BLaER1 treated with 17β-estradiol and CSF1 and Interleukin-3, amounts not matched to agents 10 nM and 100 nM (cell line): ENCODE measurements at regions not wholly inside any gene's neighbourhood (a gene's known extent, or its start where the extent isn't known, plus 50 kb on each side); places are given as distances from the start of the nearest gene placed in this dataset.

Experiments used
- H3K27ac ChIP-seq, 11 experiments: shearing (Covaris generic); formaldehyde crosslinking; 2 replicates each; pipeline ENCODE4 v1.8.1; 2022
- H3K27me3 ChIP-seq, 11 experiments: shearing (Covaris generic); formaldehyde crosslinking; 2 replicates each; pipeline ENCODE4 v1.8.1; 2022
- H3K36me3 ChIP-seq, 11 experiments: shearing (Covaris generic); formaldehyde crosslinking; 2 replicates each; pipeline ENCODE4 v1.8.1; 2022
- H3K4me1 ChIP-seq, 10 experiments: shearing (Covaris generic); formaldehyde crosslinking; 2 replicates each; pipeline ENCODE4 v1.8.1; 2022
- H3K4me2 ChIP-seq, 11 experiments: shearing (Covaris generic); formaldehyde crosslinking; 2 replicates each; pipeline ENCODE4 v1.8.1; 2022
- H3K4me3 ChIP-seq, 10 experiments: shearing (Covaris generic); formaldehyde crosslinking; 2 replicates each; pipeline ENCODE4 v1.8.1; 2022
- H3K9ac ChIP-seq, 11 experiments: shearing (Covaris generic); formaldehyde crosslinking; 2 replicates each; pipeline ENCODE4 v1.8.1; 2022
- H3K9me3 ChIP-seq, 11 experiments: shearing (Covaris generic); formaldehyde crosslinking; replicated peaks in 1 of 11; 2 replicates each; pipeline ENCODE4 v1.8.1; 2022
- H4K20me1 ChIP-seq, 11 experiments: shearing (Covaris generic); formaldehyde crosslinking; 2 replicates each; pipeline ENCODE4 v1.8.1; 2022
- Cebpa-rat ChIP-seq, 11 experiments: shearing (Covaris generic); IDR thresholded peaks; 2 replicates each; pipeline ENCODE4 v1.8.1; 2022

DNA sequence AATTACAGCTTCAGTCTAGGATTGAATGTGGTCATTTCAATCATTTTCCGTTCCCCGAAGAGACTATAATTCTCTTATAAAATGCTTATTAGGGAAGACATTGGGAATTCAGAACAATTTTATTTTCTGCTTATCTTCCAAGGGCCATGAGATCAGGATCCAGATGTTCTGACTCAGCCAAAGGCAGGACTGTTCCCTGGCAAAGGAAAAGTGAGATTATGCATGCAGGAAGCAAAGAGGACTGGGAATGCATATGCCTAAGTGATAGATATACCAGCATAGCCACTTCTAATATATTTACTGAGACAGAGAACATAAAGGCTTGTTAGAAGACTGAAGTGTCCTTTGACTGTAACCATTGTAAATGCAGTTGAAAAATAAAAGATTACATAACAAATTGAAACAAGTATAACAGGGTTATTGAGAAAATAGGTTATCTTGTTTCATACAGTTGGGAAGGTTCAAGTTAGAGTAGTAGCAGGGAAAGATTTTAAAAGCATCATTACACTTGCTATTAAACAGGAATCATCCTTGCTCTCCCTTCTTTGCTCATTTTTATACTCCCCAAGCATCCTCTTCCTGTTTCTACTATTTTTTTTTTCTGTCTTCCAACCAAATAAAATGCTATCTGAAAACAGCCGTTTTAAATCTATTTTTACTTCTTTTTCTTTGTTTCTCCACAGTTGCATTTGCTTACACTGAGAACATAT lies 439.6 kb upstream of the ADAMTS5 start:
- Histone ChIP-seq H3K9me3 (no peaks in the 10 kb centered on the region), H3K36me3 (no peaks in the 10 kb centered on the region), H3K27me3 (no peaks in the 10 kb centered on the region), H3K9ac (no peak overlapping the region), H3K4me1 (0 out of 20 replicates have a peak, but pooled peaks cover 0 to 4% (median 0%) of the 10 kb centered on the region in 10 experiments), H3K4me3 (no peak overlapping the region), H3K4me2 (no peak overlapping the region), H3K27ac (no peak overlapping the region), H4K20me1 (no peaks in the 10 kb centered on the region)
- no peak for TF ChIP-seq Cebpa-rat (IDR thresholded peaks at IDR 0.05)

GRCh38 chr21:27403011-27403410 lies 436.1 kb upstream of the ADAMTS5 start:
- no peak overlapping the region for H3K9ac ChIP-seq
- no peak overlapping the region for H3K4me2 ChIP-seq
- H4K20me1 ChIP-seq = no peaks in the 10 kb centered on the region
- H3K27ac ChIP-seq = no peak overlapping the region
- H3K9me3 ChIP-seq = no peaks in the 10 kb centered on the region
- no peak for TF ChIP-seq Cebpa-rat (IDR thresholded peaks at IDR 0.05)
- no peak overlapping the region for H3K4me3 ChIP-seq
- no peaks in the 10 kb centered on the region for H3K27me3 ChIP-seq
- no peaks in the 10 kb centered on the region for H3K36me3 ChIP-seq
- 0 out of 20 replicates have a peak, but pooled peaks cover 0 to 4% (median 0%) of the 10 kb centered on the region in 10 experiments for H3K4me1 ChIP-seq

DNA sequence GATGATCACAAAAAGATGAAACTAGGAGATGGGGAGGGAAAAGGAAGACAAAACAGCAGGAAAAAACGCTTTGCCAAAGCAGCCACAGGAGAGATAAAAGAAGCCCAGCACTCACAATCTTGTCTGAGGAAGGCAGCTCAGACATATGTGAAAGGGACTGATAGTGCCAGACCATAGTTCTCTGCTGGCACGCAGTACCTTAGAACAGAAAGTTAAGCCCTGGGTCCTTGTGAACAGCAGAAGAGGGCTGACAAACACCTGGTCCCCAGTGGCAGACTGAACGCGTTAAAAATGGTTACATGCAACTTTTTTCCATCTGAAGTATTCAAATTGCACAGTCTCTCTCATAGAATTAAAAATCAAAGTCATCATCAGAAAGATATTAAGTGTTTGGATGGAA lies 433.2 kb upstream of the ADAMTS5 start:
- no peaks in the 10 kb centered on the region for H3K27me3 ChIP-seq
- no peaks in the 10 kb centered on the region for H3K36me3 ChIP-seq
- H4K20me1 ChIP-seq = no peaks in the 10 kb centered on the region
- no peak overlapping the region for H3K4me2 ChIP-seq
- H3K9me3 ChIP-seq = no peaks in the 10 kb centered on the region
- H3K9ac ChIP-seq = no peak overlapping the region
- H3K4me3 ChIP-seq = no peak overlapping the region
- H3K27ac ChIP-seq = no peak overlapping the region
- TF ChIP-seq Cebpa-rat (IDR thresholded peaks at IDR 0.05) = no peak
- H3K4me1 ChIP-seq = no peaks in the 10 kb centered on the region

- no peak overlapping the region for H3K4me3 ChIP-seq
- H3K4me1 ChIP-seq = no peaks in the 10 kb centered on the region
- no peaks in the 10 kb centered on the region for H3K27me3 ChIP-seq
- H4K20me1 ChIP-seq = no peaks in the 10 kb centered on the region
- no peak for TF ChIP-seq Cebpa-rat (IDR thresholded peaks at IDR 0.05)
- H3K4me2 ChIP-seq = no peak overlapping the region
- H3K27ac ChIP-seq = no peak overlapping the region
- no peaks in the 10 kb centered on the region for H3K9me3 ChIP-seq
- H3K36me3 ChIP-seq = no peaks in the 10 kb centered on the region
- no peak overlapping the region for H3K9ac ChIP-seq
These were observed 430.7 kb upstream of the ADAMTS5 start for GRCh38 chr21:27397578-27397977.

GRCh38 chr21:27393726-27394125 lies 426.8 kb upstream of the ADAMTS5 start:
- Histone ChIP-seq H3K9me3 (no peaks in the 10 kb centered on the region), H3K27me3 (no peaks in the 10 kb centered on the region), H3K9ac (no peak overlapping the region), H3K4me2 (no peak overlapping the region), H3K4me3 (no peak overlapping the region), H3K27ac (no peak overlapping the region), H3K36me3 (no peaks in the 10 kb centered on the region), H3K4me1 (no peaks in the 10 kb centered on the region), H4K20me1 (no peaks in the 10 kb centered on the region)
- TF ChIP-seq Cebpa-rat (IDR thresholded peaks at IDR 0.05) = no peak

- Histone ChIP-seq H3K27ac (no peak overlapping the region), H3K4me1 (no peaks in the 10 kb centered on the region), H3K4me3 (no peak overlapping the region), H3K4me2 (no peak overlapping the region), H3K27me3 (no peaks in the 10 kb centered on the region), H3K36me3 (no peaks in the 10 kb centered on the region), H3K9ac (no peak overlapping the region), H3K9me3 (no peaks in the 10 kb centered on the region), H4K20me1 (no peaks in the 10 kb centered on the region)
- no peak for TF ChIP-seq Cebpa-rat (IDR thresholded peaks at IDR 0.05)
These were observed 425.1 kb upstream of the ADAMTS5 start for GRCh38 chr21:27391990-27392389.

GRCh38 chr21:27390384-27390783 lies 423.5 kb upstream of the ADAMTS5 start:
- H3K36me3 ChIP-seq = no peaks in the 10 kb centered on the region
- no peak overlapping the region for H3K9ac ChIP-seq
- H3K4me2 ChIP-seq = no peak overlapping the region
- H3K4me1 ChIP-seq = no peaks in the 10 kb centered on the region
- no peak overlapping the region for H3K4me3 ChIP-seq
- no peaks in the 10 kb centered on the region for H4K20me1 ChIP-seq
- no peak overlapping the region for H3K27ac ChIP-seq
- H3K27me3 ChIP-seq = no peaks in the 10 kb centered on the region
- H3K9me3 ChIP-seq = no peaks in the 10 kb centered on the region
- TF ChIP-seq Cebpa-rat (IDR thresholded peaks at IDR 0.05) = no peak

DNA sequence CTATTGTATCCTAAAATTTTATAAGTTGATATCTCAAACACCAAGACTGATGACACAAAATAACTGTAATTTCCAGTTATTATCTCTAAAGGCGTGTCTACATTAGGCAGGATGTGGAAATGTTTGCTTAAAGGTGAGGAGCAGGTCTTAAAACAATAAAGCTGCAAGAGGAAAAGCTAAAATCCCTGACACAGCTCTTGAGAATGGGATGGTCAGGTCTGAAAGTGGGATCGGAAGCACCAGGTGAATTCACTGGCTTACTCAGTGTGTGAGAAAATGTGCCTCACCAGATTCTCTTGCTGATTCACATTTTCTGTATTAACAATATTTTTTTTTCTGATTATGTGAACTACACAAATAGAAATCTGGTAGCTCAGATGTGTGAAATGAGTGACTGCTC lies 421.9 kb upstream of the ADAMTS5 start:
- no peak overlapping the region for H3K9ac ChIP-seq
- H3K4me3 ChIP-seq = no peak overlapping the region
- no peaks in the 10 kb centered on the region for H3K4me1 ChIP-seq
- TF ChIP-seq Cebpa-rat (IDR thresholded peaks at IDR 0.05) = no peak
- H3K36me3 ChIP-seq = no peaks in the 10 kb centered on the region
- no peak overlapping the region for H3K4me2 ChIP-seq
- H3K9me3 ChIP-seq = no peaks in the 10 kb centered on the region
- H3K27ac ChIP-seq = no peak overlapping the region
- H4K20me1 ChIP-seq = no peaks in the 10 kb centered on the region
- H3K27me3 ChIP-seq = no peaks in the 10 kb centered on the region

GRCh38 chr21:27382404-27382803 lies 415.5 kb upstream of the ADAMTS5 start:
- no peaks in the 10 kb centered on the region for H4K20me1 ChIP-seq
- TF ChIP-seq Cebpa-rat (IDR thresholded peaks at IDR 0.05) = no peak
- H3K4me1 ChIP-seq = no peaks in the 10 kb centered on the region
- H3K9me3 ChIP-seq = no peaks in the 10 kb centered on the region
- H3K9ac ChIP-seq = no peak overlapping the region
- H3K4me3 ChIP-seq = no peak overlapping the region
- H3K27ac ChIP-seq = no peak overlapping the region
- no peak overlapping the region for H3K4me2 ChIP-seq
- H3K36me3 ChIP-seq = no peaks in the 10 kb centered on the region
- H3K27me3 ChIP-seq = no peaks in the 10 kb centered on the region

- Histone ChIP-seq H3K27ac (no peak overlapping the region), H3K9me3 (no peaks in the 10 kb centered on the region), H3K4me1 (no peaks in the 10 kb centered on the region), H3K4me3 (no peak overlapping the region), H3K4me2 (no peak overlapping the region), H4K20me1 (no peaks in the 10 kb centered on the region), H3K36me3 (no peaks in the 10 kb centered on the region), H3K27me3 (no peaks in the 10 kb centered on the region), H3K9ac (no peak overlapping the region)
- TF ChIP-seq Cebpa-rat (IDR thresholded peaks at IDR 0.05) = no peak
These were observed 413.4 kb upstream of the ADAMTS5 start for GRCh38 chr21:27380303-27380702.
